GM18499 (cell line): ENCODE measurements at regions not wholly inside any gene's neighbourhood (a gene's known extent, or its start where the extent isn't known, plus 50 kb on each side); places are given as distances from the start of the nearest gene placed in this dataset.

Experiments
- ATAC-seq: cut with Tn5 transposase; IDR thresholded peaks from one replicate; pipeline ENCODE4 v1.9.1; 2021; ENCODE audit warnings: moderate number of reproducible peaks; ENCODE audit not compliant: insufficient read depth, unreplicated experiment

DNA sequence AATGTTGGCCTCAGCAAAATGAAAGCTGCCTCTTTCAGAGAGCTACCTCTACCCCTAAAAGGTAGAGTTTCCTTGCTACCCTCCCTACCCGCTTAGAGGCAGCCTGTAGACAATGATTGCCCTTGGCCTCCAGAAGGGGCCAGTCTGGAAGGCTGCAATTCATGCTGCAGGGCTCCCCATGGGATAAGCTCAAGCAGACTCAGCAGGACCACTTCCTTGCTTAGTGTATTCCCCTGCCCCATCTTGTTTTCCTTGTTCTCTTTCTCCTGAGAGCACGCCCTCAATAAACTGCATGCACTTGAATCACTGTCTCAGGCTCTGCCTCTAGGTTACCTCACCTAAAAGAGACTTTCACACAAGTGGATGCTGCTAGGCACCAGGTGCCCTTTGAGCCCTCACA, 134.0 kb upstream of the CTNNB1 start:
- no peak for ATAC-seq

DNA sequence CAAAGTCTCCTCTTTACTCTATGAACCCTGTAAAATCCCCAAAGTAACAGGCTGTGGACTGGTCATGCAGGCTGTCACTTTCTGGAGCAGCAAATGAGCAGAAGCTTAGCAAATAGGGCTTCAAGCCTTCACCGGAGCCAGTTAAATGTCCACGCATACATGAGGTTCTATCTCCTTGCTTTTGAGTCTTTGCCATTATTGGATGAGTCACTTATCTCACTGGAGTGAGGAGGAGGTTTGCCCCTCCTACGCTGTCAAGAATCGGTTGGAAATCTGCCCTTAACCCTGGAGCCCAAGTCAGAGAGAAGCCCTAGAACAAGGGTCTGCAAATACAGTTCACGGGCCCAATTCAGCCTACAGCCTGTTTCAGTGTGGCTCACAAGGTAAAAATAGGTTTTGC, 126.1 kb upstream of the CTNNB1 start:
- ATAC-seq = no peak

DNA sequence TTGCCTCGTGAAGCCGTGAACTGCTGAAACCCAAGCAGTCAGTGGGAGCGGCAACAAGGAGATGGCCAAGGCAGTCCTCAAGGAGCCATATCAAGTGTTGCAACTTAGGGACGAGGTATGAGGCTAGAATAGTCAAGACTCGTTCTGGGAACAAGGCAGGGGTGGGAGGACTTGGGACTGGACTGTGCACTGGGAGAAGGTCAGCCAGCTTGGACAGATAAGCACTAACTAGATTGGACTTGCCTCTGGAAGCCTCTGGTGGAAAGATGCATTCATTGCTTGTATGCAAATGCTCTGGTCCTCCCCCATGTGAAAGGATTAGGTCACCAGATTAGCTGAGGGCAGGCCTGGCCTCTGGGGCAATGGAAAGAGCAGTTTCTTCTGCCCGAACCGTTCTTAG, 123.3 kb upstream of the CTNNB1 start:
- ATAC-seq = no peak

DNA sequence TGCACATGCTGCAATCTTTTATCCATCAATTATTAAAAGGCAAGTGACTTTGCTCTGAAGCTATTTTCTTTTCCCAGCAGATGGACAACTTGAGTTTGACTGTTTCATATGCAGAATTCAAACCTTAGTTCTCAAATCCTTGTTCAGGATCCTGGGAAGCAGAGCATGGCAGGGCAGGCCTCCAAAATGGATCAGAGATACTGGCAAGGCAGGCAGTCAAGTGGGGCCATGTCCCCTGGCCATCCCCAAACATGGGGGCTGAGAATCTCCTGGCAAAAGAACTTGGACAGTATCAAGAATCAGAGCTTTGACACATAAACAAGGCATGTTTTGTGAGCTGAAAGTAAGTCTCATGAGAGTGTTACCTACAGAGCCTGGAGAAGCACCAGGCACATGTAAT, 122.9 kb upstream of the CTNNB1 start:
- no peak for ATAC-seq

DNA sequence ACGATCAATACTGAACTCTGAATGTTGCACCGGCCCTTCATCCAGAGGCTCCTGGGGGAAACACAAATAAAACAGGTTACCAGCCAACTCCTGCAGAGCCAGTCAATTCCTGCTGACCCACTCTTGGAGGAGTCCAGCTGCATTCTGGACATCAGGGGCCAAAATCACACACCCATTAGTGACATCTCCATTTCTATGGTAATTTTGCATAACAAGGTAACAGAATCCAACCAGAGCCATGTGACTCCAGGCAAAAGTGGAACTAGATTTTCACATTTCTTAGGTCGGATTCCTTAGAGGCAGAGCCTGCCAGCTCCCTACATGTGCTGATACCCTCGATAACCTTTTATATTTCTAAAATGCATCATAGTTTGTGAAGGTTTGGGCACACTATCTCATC, 119.2 kb upstream of the CTNNB1 start:
- no peak for ATAC-seq

DNA sequence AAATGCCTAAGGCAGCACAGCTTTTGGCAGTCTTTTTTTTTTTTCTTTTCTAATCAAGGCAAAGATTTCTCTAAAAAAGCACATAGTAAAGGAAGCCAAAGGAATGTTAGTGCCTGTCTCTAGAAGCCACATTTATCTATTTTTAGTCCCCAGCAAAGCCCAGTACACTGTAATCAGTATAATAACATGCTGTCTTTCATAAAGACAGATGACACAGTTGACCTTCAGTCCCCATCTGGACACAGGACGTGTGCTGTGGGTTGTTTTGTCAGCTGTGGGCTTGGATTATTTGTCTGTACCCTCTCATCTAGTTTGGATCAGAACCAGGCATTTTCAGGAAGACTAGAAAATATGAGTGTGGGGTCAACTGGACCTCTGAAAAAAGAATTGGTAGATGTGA, 110.4 kb upstream of the CTNNB1 start:
- no peak for ATAC-seq

DNA sequence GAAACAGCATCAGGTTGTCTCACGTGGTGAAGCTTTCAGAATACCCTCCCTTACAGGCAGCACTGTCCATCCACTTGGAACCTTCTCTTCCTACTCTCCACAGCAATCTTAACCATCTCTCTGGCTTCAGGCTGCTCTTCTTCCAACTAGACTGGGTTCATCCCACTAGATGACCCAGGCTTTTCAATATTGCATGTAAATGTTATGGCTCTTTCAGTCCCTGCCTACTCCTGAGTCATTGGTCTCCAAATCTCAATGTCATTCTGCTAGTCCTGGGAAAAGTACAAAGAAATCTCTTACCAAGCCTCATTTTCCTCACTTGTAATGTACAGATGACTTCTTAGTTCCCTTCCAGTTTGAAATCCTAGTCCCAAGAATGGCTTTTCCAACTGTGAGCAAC, 109.7 kb upstream of the CTNNB1 start:
- ATAC-seq = no peak

DNA sequence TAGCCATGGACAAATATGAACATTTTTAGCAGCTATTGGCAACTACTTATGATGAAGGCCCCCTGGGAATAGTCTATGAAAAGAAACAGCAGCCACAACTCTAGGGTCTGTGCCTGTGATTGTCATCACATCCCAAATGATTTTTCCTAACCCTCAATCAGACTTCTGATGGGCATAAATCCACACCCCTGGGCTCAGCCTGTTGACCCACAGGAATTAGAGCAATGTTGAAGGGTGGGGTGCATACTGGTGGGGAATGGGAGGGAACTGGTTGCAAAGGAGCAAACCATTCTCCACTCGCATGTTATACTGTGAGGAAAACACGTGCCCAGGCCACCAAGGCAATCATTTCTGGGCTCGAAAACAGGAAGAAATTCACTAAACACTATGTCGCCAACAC, 106.5 kb upstream of the CTNNB1 start:
- no peak for ATAC-seq

DNA sequence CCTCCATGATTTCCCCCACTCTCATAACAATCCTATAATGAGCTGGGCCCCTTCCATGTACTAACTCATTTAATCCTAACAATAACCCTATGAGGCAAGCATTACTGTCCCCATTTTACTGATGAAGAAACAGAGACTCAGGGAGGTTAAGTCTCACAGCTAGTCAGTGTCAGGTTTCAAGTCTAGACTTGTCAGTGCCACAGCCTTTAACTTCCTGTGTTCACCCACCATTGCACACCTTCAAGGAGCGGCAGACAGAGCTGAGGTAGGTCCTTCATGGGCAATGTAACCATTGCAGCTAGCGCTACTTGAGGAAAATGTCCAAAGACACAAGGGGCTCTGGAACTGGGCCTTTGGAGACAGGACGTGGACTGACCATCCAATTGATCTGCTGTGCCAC, 105.8 kb upstream of the CTNNB1 start:
- ATAC-seq = no peak

DNA sequence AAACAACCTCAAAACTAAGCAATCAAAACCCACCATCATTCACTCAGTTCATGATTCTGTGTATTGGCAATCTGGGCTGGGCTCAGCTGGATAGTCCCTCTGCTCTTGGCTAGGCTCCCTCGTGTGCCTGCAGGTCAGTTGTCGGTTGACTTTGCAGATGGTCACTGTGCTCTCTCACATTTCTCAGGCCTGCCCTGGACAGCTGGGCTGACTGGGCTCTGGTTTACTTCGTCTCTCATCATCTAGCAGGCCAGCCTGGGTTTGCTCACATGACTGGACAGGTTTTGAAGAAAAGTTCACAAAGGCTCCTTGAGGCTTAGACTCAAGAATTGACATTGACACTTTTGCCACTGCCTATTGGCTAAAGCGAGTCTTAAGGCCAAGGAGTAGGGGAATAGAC, 105.0 kb upstream of the CTNNB1 start:
- no peak for ATAC-seq

DNA sequence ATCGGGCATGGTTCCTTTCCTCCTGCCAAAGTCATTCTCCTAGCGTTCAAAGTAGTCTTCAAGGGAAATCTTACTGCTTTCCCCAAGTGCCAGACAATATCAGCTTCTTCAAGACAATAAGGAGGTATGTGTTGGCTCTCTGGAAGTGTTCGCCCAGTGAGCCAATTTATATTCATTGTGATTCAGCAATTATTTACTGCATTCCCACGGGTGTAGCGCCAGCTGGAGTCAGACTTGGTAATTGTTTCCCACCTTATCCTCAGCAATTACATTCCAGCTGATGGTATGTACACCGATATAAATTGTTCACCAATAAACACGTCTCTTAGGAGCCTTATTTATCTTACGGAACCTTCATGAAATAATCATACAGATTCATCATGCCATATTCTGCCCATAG, 103.6 kb upstream of the CTNNB1 start:
- no peak for ATAC-seq

DNA sequence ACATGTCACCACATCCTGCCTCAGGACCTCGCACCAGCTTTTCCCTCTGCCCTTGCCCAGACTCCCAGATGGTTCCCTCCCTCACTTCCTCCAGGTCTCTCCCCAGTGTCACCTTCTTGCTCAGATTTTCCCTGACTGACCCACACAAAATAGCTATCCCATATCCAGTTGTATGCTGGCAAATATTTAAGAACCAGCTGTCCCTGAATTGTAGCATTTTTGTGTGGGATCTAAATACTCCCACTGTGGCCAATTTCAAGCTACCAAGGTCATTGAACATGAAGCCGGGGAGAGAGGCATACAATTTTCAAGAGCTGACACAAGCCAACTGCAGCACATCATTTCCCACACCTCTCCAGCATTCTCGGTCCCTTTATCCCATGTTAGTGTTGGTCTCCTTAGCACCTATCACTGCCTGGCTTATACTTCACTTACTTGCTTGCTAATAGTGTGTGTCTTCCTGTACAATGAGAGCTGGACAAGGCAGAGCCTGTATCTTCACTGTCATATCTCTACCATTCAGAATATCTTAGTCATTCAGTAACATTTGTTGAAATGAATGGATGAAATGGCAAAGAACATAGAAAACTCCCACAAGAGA, 101.3 kb upstream of the CTNNB1 start:
- ATAC-seq = no peak

DNA sequence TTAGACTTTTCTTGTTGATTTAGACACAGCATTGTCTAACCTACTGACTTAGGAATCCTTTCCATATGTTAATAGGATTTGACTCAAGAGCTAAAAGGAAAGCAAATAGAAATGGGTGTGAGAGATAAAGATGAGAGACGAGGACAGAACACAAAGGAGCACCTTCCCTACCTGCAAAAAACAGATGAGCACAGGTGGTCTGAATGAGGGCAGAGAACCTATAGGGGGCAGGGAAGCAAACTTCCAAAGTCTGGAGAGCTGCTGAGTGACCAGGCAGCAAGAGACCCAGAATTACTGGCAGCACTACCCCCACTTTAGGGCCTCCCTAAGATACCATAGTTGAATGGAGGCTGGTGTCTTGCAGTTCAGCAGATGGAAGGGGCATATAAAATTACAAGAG, 98.1 kb upstream of the CTNNB1 start:
- ATAC-seq = no peak

DNA sequence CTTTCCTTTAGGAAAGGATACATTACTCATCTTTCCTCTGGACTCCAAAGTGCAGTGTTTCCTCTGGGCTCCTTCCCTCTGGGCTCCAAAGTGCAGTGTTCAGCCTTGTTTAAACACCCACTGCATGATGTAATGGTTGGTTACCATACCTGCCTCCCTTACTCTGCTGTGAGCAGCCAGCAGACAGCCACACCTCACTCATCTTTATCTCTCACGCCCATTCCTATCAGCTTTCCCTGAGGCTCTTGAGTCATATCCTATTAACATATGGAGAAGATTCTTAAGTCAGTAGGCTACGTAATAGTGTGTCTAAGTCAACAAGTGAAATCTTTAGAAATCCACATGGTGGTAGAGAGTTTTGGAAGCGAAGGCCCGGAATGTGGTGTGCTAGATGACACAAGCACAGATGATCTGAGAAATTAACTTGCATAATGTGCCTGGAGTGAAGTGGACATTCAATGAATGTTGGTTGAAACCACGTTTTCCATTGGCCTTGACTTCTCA, 97.2 kb upstream of the CTNNB1 start:
- no peak for ATAC-seq

DNA sequence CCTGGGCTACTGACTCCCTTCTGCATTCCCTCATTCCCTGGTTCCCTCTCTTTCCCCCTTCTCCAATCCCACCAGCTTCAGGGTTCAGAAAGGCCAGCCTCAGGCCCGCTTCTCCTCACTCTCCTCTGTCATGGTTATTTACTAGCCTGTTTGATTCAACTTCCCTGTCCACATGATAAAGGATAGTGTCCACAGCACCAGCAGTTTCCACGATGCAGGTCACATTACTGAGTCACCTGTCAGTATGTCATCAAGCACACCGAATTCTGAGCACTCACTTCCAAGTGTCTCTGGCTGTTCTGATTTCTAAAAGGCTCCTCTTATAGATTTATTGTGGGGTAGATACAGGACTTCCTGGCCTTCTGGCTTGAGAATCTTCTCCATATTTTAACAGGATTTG, 96.6 kb upstream of the CTNNB1 start:
- no peak for ATAC-seq

DNA sequence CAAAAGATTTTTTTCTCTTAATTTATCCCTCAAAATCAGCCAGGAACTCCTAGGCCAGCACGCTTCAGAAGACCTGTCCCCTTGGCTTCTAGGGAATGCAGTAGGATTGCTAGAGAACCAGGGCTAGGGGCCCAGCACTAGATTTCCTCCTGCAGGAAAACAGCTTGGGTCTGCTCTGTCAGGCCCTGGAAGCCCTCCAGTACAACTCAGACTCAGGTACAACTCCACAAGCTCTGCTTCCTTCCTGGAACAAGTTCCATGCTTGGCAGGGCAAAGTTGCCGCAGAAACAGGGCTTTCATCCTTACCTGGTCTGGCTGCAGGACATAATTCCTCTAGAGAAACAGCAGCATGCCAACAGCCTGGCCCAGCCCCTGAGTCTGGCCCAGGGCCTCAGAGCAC, 96.1 kb upstream of the CTNNB1 start:
- ATAC-seq = no peak

DNA sequence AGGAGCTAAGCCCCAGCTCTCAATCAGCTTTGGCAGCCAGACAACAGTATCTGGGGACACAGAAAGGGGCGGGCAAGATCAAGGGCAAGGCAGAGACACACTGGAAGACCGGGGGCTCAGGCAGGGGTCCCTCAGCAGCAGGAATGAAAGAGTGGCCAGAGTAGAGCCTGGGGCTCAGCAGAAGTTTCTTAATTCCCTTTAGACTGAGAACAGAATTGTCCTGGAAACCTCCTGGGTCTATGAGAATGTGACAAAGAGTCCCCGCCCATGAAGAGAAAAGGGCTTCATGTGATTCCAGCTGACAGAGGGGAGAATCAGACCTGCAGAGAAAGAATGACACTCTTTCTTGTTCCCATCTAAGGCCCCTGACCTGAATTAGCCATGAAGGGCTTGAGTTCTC, 95.2 kb upstream of the CTNNB1 start:
- ATAC-seq = no peak

DNA sequence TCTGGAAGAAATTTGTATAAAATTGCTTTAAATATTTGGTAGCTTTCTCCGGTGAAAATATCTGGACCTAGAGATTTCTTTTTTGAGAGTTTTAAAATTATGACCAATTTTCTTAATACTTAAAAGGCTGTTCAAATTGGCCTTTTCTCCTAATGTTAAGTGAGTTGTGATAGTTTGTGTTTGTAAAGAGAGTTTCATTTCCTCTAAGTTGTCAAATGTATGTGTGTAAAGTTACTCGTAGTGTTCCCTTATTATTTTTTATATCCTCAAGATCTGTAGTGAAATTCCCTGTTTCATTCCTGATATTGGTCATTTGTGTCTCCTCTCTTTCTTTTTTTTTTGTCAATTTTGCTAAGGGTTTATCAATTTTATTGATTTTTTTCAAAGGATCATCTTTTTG, 92.6 kb upstream of the CTNNB1 start:
- no peak for ATAC-seq

DNA sequence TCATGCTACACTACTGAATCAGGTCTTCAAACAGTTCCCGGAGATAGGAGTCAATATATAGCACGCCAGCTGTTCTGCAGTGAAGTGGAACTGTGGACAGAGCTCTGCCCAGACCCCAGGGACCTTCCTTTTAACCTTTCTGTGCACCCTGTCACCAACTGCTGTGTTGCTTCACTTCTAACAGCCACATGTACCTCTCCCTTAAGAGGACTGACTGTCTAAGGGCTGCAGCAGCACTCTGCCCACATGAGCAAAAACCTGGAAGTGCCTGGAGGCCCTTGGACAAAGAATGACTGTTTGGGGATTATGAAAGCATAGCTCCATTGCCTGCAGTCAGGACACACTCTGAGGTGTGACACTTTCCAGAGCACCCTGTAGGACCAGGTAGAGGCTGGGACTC, 88.3 kb upstream of the CTNNB1 start:
- ATAC-seq = no peak

DNA sequence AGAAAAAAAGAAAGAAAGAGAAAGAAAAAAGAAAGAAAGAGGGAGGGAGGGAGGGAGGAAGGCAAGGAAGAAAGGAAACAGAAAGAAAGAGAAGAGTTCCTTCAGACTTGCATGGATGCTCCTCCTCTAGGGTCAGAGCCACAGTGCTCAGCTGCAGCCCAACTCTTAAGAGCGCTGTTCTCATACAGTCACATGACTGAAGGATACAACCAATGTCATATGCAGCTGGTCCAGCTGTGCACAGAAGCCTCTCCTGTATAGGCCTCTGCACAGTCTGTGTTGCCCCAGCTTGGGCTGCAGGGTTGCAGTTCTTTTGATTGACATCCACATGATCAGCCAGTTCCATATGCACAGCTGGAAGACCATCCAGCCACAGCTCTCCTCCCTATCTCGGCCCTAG, 86.8 kb upstream of the CTNNB1 start:
- ATAC-seq = no peak

DNA sequence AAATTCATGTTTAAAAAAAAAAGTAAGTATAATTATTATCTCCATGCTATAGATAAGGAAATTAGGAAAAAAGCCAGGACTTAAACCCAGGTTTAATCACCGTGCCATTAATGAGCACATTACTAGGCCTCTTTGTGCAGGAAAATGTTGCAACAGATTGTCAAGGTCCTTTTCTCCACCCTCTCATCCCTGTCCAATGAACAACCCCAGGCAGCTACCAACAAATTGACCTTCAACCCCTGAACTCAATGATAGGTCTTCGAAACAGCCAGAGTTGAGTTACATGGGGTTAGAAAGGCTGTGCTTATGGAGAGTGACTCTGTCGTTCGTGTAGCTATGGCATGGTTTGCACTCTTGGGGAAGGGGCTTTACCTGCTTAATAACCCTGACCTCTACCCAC, 84.2 kb upstream of the CTNNB1 start:
- ATAC-seq = no peak

DNA sequence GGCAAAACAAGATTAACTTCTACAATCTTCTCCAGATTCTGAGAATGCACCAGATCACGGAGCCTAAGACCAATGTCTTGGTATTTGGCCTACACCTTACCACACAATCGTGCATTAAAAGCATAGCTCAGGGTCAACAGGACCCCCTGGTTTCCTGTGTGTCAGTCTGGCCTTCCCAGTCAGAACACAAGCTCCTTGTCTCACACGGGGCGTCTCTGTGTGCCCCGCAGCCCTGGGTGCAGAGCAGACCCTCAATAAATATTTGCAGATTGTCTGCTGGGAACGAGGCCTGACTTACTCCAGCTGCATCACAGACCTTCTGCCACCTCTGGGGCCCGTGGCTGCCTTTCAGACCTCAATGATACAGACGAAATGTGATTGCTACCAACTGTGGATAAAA, 82.5 kb upstream of the CTNNB1 start:
- ATAC-seq = no peak

DNA sequence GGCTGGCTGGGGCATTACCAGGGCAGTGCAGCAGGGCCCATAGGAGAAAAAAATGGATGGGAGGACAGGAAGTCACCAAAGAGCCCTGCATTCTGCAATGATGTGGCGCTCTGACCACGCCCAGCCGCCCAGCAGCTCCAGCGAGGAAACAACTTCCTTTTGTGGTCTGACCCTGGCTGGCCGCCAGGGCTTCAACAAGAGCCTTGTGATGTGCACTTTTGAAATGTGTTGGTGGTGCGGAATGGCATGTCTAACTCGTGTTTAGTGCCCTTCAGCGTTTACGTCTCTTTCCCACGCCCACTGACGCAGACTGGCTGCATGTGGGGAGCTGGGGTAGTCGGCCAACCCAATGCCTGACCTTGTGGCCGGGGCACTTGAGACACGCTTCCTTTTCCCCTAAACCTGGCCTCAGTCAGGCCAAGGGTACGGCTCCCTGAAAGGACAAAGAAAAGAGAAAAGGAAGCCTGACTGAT, 81.9 kb upstream of the CTNNB1 start:
- peak; percentile 83 for ATAC-seq
